Fibroblast of mammary gland (primary cell): ENCODE measurements at regions not wholly inside any gene's neighbourhood (a gene's known extent, or its start where the extent isn't known, plus 50 kb on each side); places are given as distances from the start of the nearest gene placed in this dataset.

Experiments used
- DNase-seq: peaks from one replicate; pipeline ENCODE4 v3.0.0-alpha.2; 2010; ENCODE audit warnings: low read depth
- H3K4me3 ChIP-seq: 2 replicates; pipeline ENCODE4 v1.5.1; 2011; ENCODE audit warnings: low read depth, mild to moderate bottlenecking, low read length, moderate library complexity; ENCODE audit not compliant: control insufficient read depth
- TF ChIP-seq, protein P1 (sequence below): conservative IDR thresholded peaks from 2 replicates; pipeline ENCODE4 v1.5.1; 2011; ENCODE audit warnings: low read depth, low read length, inconsistent platforms; ENCODE audit not compliant: control insufficient read depth, insufficient read depth

DNA sequence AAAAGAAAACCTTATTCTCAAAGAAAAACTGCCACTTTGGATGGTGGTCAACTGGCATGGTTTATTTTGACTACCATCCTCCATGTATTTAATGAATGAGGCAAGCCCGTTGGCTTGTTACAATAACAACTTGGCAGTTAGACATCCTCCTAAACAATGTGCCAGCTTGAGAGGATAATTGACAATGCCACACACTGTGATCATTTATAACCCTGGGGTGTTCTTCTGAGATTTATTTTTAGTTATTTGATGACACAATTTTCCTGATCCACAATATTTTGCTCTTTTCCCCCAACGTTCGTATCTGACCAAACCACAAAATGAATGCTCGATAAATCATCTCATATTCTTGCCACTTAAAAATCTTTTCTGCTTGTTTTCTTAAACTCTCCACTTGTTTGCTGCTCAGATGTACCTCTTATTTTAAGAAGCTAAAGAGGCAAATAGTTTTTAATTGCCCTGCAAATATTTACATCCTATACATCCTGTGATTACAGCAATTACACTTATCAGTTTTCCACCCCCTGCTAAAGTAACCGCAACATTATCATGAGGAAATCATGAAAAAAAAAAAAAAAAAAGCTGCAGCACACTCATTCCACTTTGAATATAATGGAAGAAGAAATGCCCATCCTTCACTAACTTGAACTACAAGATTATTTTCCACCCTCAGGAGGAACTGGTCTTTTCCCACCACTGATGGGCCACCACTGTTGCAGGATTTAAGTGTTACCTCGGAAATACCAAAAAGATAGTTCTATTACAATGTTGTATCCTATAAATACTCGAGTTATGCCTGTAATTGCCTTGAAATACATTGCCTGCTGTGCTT is 119.9 kb downstream of the MBL2 start:
- no peak for DNase-seq
- H3K4me3 ChIP-seq: no peak overlapping the region
- TF ChIP-seq, protein P1, sequence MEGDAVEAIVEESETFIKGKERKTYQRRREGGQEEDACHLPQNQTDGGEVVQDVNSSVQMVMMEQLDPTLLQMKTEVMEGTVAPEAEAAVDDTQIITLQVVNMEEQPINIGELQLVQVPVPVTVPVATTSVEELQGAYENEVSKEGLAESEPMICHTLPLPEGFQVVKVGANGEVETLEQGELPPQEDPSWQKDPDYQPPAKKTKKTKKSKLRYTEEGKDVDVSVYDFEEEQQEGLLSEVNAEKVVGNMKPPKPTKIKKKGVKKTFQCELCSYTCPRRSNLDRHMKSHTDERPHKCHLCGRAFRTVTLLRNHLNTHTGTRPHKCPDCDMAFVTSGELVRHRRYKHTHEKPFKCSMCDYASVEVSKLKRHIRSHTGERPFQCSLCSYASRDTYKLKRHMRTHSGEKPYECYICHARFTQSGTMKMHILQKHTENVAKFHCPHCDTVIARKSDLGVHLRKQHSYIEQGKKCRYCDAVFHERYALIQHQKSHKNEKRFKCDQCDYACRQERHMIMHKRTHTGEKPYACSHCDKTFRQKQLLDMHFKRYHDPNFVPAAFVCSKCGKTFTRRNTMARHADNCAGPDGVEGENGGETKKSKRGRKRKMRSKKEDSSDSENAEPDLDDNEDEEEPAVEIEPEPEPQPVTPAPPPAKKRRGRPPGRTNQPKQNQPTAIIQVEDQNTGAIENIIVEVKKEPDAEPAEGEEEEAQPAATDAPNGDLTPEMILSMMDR: no peak

DNA sequence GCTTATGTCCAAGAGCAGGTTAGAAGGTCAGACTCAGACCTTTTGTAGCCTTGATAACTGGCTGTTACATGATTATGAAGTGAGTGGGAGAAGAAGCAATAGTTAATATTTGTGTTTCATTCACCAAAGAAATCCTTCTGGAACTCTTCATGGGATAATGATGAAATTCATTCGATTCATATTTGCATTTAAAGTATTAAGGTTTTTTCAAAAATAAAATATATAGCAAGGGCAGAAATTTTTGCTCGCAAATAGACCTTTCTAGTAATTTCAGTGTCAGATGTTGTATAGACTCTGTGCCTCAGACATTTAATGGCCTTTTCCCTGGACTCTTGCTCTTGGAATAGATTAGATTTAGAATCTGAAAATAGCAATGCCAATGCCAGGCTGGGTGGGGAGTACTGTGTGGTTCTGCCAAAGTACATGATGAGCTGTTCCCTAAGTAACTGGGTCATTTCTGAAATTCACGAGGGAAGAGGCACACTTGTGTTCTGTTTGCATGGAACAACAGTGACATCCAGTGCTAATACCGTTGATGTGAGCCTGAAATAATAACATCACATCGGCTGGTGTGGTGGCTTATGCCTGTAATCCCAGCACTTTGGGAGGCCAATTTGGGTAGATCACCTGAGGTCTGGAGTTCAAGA is 119.2 kb downstream of the MBL2 start:
- no peak for DNase-seq
- TF ChIP-seq, protein P1: no peak
- no peak overlapping the region for H3K4me3 ChIP-seq

DNA sequence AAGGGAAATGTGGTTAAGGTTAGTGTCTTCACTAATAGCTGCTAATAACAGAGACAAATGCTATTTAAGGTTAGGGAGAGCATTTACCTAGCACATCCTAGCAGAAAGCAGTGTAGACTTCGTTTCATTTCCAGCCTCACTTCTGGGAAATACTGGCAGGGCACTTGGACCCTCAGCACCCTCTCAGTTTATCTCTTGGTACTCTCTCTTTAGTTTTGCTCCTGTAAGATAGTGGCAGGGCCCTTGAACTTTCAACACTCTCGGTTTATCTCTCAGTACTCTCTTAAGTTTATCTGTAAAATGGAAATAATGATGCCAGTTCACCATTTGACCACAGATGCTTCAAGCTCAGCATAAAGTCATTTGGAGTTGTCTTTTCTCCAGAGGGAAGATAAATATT is 118.4 kb downstream of the MBL2 start:
- no peak overlapping the region for H3K4me3 ChIP-seq
- TF ChIP-seq, protein P1: no peak
- DNase-seq: no peak

DNA sequence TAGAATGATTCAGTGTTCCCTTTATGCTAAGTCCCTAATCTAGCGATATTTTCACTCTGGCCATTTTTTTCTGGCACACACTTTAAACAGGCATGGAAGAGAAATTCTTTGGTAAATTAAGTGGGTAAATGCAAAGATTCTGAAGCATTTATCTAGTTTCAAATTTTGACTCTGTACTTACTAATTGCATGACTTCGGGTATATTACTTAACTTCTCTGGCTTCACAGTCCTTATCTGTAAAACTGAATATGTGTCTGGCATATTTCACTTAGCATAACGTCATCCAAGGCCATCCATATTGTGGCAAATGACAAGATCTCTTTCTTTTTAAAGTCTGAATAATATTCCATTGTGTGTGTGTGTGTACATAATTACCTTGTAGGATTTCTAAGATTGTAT is 114.5 kb downstream of the MBL2 start:
- H3K4me3 ChIP-seq: no peak overlapping the region
- TF ChIP-seq, protein P1: no peak
- DNase-seq: no peak

DNA sequence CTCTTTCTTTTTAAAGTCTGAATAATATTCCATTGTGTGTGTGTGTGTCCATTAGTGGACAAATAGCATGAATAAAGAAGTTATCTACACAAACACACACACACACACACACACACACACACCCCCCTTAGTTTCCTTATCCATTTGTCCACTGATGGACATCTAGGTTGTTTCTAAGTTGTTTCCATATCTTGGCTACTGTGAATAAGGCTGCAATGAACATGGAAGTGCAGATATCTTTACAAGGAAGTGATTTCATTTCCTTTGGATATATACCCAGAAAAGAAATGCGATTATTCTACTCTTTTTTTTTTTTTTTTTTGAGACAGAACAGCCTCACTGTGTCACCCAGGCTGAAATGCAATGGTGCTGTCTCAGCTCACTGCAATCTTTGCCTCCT is 113.5 kb downstream of the MBL2 start:
- TF ChIP-seq, protein P1: no peak
- DNase-seq: no peak
- no peak overlapping the region for H3K4me3 ChIP-seq

DNA sequence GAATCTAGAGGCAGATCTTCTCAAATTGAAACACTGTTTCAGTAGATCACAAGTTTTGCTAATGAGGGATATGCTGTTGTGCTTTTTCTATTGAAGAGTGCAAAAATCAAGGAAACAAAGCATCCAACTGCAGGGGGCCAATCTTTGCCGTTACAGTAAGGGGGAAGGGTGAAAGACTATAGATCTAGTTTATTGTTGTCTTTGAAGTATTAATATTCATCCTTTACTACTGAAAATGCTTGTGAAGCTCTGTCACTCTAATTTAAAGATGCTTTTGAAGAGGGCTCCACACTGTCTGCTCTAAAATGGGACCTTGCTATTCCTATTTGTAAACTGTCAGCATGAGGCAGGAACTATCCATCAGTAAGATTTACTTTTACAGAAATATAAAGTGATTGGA is 110.3 kb downstream of the MBL2 start:
- DNase-seq: no peak
- TF ChIP-seq, protein P1: no peak
- no peak overlapping the region for H3K4me3 ChIP-seq
